ENCODE measurements at regions not wholly inside any gene's neighbourhood (a gene's known extent, or its start where the extent isn't known, plus 50 kb on each side); places are given as distances from the start of the nearest gene placed in this dataset.

- Histone ChIP-seq H3K27ac (ENCODE audit: low read depth, low read length) (no peak overlapping the region), H3K4me2 (ENCODE audit: low read length) (no peak overlapping the region), H3K79me2 (ENCODE audit: control insufficient read depth, low read length) (no peaks in the 10 kb centered on the region), H3K4me3 (ENCODE audit: low read length) (no peak overlapping the region), H4K20me1 (ENCODE audit: control insufficient read depth, insufficient read depth, low read depth, low read length) (no peaks in the 10 kb centered on the region), H3K27me3 (ENCODE audit: control insufficient read depth, low read length) (0 out of 2 replicates have a peak, but pooled peaks cover 3% of the 10 kb centered on the region), H3K4me1 (ENCODE audit: control insufficient read depth, low read length) (no peaks in the 10 kb centered on the region), H3K9me3 (ENCODE audit: control insufficient read depth, insufficient read depth, low read length) (no peaks in the 10 kb centered on the region), H3K9me2 (replicated peaks; ENCODE audit: control insufficient read depth, low read length) (no peaks in the 10 kb centered on the region), H3K36me3 (ENCODE audit: control insufficient read depth, low read length) (no peaks in the 10 kb centered on the region), H3F3A (ENCODE audit: control insufficient read depth, insufficient read depth) (no peaks in the 10 kb centered on the region)
- TF ChIP-seq EZH2phosphoT487 (IDR thresholded peaks at IDR 0.05; ENCODE audit: borderline replicate concordance, low read length): no peak
- no peak for TF ChIP-seq CTCF (IDR thresholded peaks at IDR 0.05; ENCODE audit: low read depth, low read length, poor library complexity, severe bottlenecking)
Measured at GRCh38 chr18:47403949-47404348, 152.5 kb upstream of the SKOR2 start.

- no peak overlapping the region for H3K4me3 ChIP-seq (ENCODE audit: low read length)
- no peaks in the 10 kb centered on the region for H3K9me3 ChIP-seq (ENCODE audit: control insufficient read depth, insufficient read depth, low read length)
- H4K20me1 ChIP-seq (ENCODE audit: control insufficient read depth, insufficient read depth, low read depth, low read length): no peaks in the 10 kb centered on the region
- H3K4me2 ChIP-seq (ENCODE audit: low read length): no peak overlapping the region
- H3K36me3 ChIP-seq (ENCODE audit: control insufficient read depth, low read length): no peaks in the 10 kb centered on the region
- H3K27ac ChIP-seq (ENCODE audit: low read depth, low read length): no peak overlapping the region
- H3K4me1 ChIP-seq (ENCODE audit: control insufficient read depth, low read length): no peaks in the 10 kb centered on the region
- 0 out of 2 replicates have a peak, but pooled peaks cover 3% of the 10 kb centered on the region for H3K27me3 ChIP-seq (ENCODE audit: control insufficient read depth, low read length)
- H3F3A ChIP-seq (ENCODE audit: control insufficient read depth, insufficient read depth): no peaks in the 10 kb centered on the region
- no peaks in the 10 kb centered on the region for H3K79me2 ChIP-seq (ENCODE audit: control insufficient read depth, low read length)
- TF ChIP-seq CTCF (IDR thresholded peaks at IDR 0.05; ENCODE audit: low read depth, low read length, poor library complexity, severe bottlenecking) (no peak), EZH2phosphoT487 (IDR thresholded peaks at IDR 0.05; ENCODE audit: borderline replicate concordance, low read length) (no peak)
- no peaks in the 10 kb centered on the region for H3K9me2 ChIP-seq (replicated peaks; ENCODE audit: control insufficient read depth, low read length)
Measured at GRCh38 chr18:47403317-47403716, 151.9 kb upstream of the SKOR2 start.

- TF ChIP-seq CTCF (IDR thresholded peaks at IDR 0.05; ENCODE audit: low read depth, low read length, poor library complexity, severe bottlenecking) (no peak), EZH2phosphoT487 (IDR thresholded peaks at IDR 0.05; ENCODE audit: borderline replicate concordance, low read length) (no peak)
- H3K4me3 ChIP-seq (ENCODE audit: low read length): no peak overlapping the region
- no peaks in the 10 kb centered on the region for H3K9me2 ChIP-seq (replicated peaks; ENCODE audit: control insufficient read depth, low read length)
- H3K27me3 ChIP-seq (ENCODE audit: control insufficient read depth, low read length): 0 out of 2 replicates have a peak, but pooled peaks cover 3% of the 10 kb centered on the region
- H3F3A ChIP-seq (ENCODE audit: control insufficient read depth, insufficient read depth): no peaks in the 10 kb centered on the region
- H3K36me3 ChIP-seq (ENCODE audit: control insufficient read depth, low read length): no peaks in the 10 kb centered on the region
- no peaks in the 10 kb centered on the region for H4K20me1 ChIP-seq (ENCODE audit: control insufficient read depth, insufficient read depth, low read depth, low read length)
- no peaks in the 10 kb centered on the region for H3K4me1 ChIP-seq (ENCODE audit: control insufficient read depth, low read length)
- no peak overlapping the region for H3K4me2 ChIP-seq (ENCODE audit: low read length)
- H3K79me2 ChIP-seq (ENCODE audit: control insufficient read depth, low read length): no peaks in the 10 kb centered on the region
- no peaks in the 10 kb centered on the region for H3K9me3 ChIP-seq (ENCODE audit: control insufficient read depth, insufficient read depth, low read length)
- H3K27ac ChIP-seq (ENCODE audit: low read depth, low read length): no peak overlapping the region
Measured at GRCh38 chr18:47399475-47399874, 148.0 kb upstream of the SKOR2 start.

Data from DOHH2 (cell line).